Liver (tissue), 8 donors: ENCODE measurements at regions not wholly inside any gene's neighbourhood (a gene's known extent, or its start where the extent isn't known, plus 50 kb on each side); places are given as distances from the start of the nearest gene placed in this dataset.

Source experiments
- DNase-seq: peaks from one replicate; pipeline ENCODE4 v3.0.0-alpha.2; 2017; ENCODE audit warnings: low spot score
- H3K27ac ChIP-seq, 2 donors: one replicate each; pipeline ENCODE4 v1.7.0; 2013; ENCODE audit warnings: inconsistent platforms in 2 of 2, low read length in 2 of 2, control low read depth in 1 of 2, low read depth in 1 of 2, mild to moderate bottlenecking in 1 of 2
- H3K27me3 ChIP-seq, 4 donors: one replicate each; pipeline versions ENCODE4 v1.6.1 to v1.7.0; 2013; ENCODE audit warnings: low read length in 3 of 4, inconsistent platforms in 1 of 4, mild to moderate bottlenecking in 1 of 4, moderate library complexity in 1 of 4; ENCODE audit not compliant: control insufficient read depth in 4 of 4, insufficient read depth in 4 of 4
- H3K36me3 ChIP-seq, 4 donors: one replicate each; pipeline versions ENCODE4 v1.6.1 to v1.7.0; 2013; ENCODE audit warnings: low read length in 3 of 4, mild to moderate bottlenecking in 3 of 4, low read depth in 1 of 4, moderate library complexity in 1 of 4; ENCODE audit not compliant: control insufficient read depth in 4 of 4, insufficient read depth in 3 of 4
- H3K4me1 ChIP-seq, 4 donors: one replicate each; pipeline versions ENCODE4 v1.6.1 to v1.7.0; 2013; ENCODE audit warnings: low read length in 3 of 4, mild to moderate bottlenecking in 3 of 4, moderate library complexity in 1 of 4; ENCODE audit not compliant: control insufficient read depth in 4 of 4, insufficient read depth in 4 of 4
- H3K4me3 ChIP-seq, 3 donors: one replicate each; pipeline versions ENCODE4 v1.6.1 to v1.7.0; 2013; ENCODE audit warnings: low read length in 3 of 3, control low read depth in 1 of 3, low read depth in 1 of 3, mild to moderate bottlenecking in 1 of 3
- H3K9ac ChIP-seq, 2 donors: one replicate each; pipeline ENCODE4 v1.7.0; 2013; ENCODE audit warnings: low read length in 2 of 2, mild to moderate bottlenecking in 2 of 2, moderate library complexity in 2 of 2, control low read depth in 1 of 2, low read depth in 1 of 2
- H3K9me3 ChIP-seq, 4 donors: one replicate each; pipeline versions ENCODE4 v1.6.1 to v1.7.0; 2013; ENCODE audit warnings: low read length in 3 of 4; ENCODE audit not compliant: control insufficient read depth in 4 of 4
- CTCF ChIP-seq: fragments of 150-350 bp; IDR thresholded peaks from 2 replicates; pipeline ENCODE4 v1.5.1; 2017; ENCODE audit warnings: improper control_type of control experiment, low read depth, low read length; ENCODE audit not compliant: missing input control
- FOXA1 ChIP-seq: IDR thresholded peaks from 2 replicates; pipeline ENCODE4 v1.6.1; 2016; ENCODE audit warnings: antibody characterized with exemption
- FOXA2 ChIP-seq: IDR thresholded peaks from 2 replicates; pipeline ENCODE4 v1.6.1; 2016; ENCODE audit warnings: antibody characterized with exemption
- GABPA ChIP-seq, 2 donors: IDR thresholded peaks in 1 of 2; conservative IDR thresholded peaks in 1 of 2; 2 replicates each; pipeline ENCODE4 v1.6.1; 2016; ENCODE audit warnings: antibody characterized with exemption in 2 of 2, mild to moderate bottlenecking in 1 of 2, moderate library complexity in 1 of 2
- HNF4A ChIP-seq, 2 donors: conservative IDR thresholded peaks; 2 replicates each; pipeline ENCODE4 v1.6.1; 2016; ENCODE audit warnings: antibody characterized with exemption in 2 of 2, mild to moderate bottlenecking in 2 of 2
- HNF4G ChIP-seq: IDR thresholded peaks from 2 replicates; pipeline ENCODE4 v1.6.1; 2016; ENCODE audit warnings: antibody characterized with exemption
- NR2F2 ChIP-seq: IDR thresholded peaks from 2 replicates; pipeline ENCODE4 v1.6.1; 2016; ENCODE audit warnings: antibody characterized with exemption
- RAD21 ChIP-seq, 2 donors: IDR thresholded peaks; 2 replicates each; pipeline ENCODE4 v1.6.1; 2016; ENCODE audit warnings: antibody characterized with exemption in 2 of 2, mild to moderate bottlenecking in 2 of 2
- RXRA ChIP-seq, 2 donors: IDR thresholded peaks; 2 replicates each; pipeline ENCODE4 v1.6.1; 2017 to 2018; ENCODE audit warnings: antibody characterized with exemption in 2 of 2, mild to moderate bottlenecking in 1 of 2
- SP1 ChIP-seq: IDR thresholded peaks from 2 replicates; pipeline ENCODE4 v1.6.1; 2018; ENCODE audit warnings: antibody characterized with exemption, mild to moderate bottlenecking
- YY1 ChIP-seq: IDR thresholded peaks from 2 replicates; pipeline ENCODE4 v1.6.1; 2016; ENCODE audit warnings: antibody characterized with exemption, mild to moderate bottlenecking
- WGBS: extraction: QIAGEN DNeasy Blood & Tissue Kit; methylation state at CpG from one replicate; pipeline ENCODE4 v1.1.7; 2013; 5-methylcytosine and 5-hydroxymethylcytosine counted together
- TF ChIP-seq, protein P1 (sequence below): IDR thresholded peaks from 2 replicates; pipeline ENCODE4 v1.6.1; 2016; ENCODE audit warnings: antibody characterized with exemption
- TF ChIP-seq, protein P2 (sequence below): IDR thresholded peaks from 2 replicates; pipeline ENCODE4 v1.6.1; 2016; ENCODE audit warnings: antibody characterized with exemption
- TF ChIP-seq, protein P3 (sequence below): IDR thresholded peaks from 2 replicates; pipeline ENCODE4 v1.6.1; 2016; ENCODE audit warnings: antibody characterized with exemption, mild to moderate bottlenecking
- donor health status: healthy.
- donor health status: healthy.
- donor health status: healthy.
- donor health status: healthy.
- donor health status: healthy.

GRCh38 chr3:36147934-36148558, 232.3 kb upstream of the STAC start:
- 83% methylated on average over 11 of the region's 11 CpGs for WGBS

GRCh38 chr3:36149447-36149865, 230.8 kb upstream of the STAC start:
- Histone ChIP-seq H3K4me1 (no peaks in the 10 kb centered on the region), H3K36me3 (no peaks in the 10 kb centered on the region), H3K27ac (no peak overlapping the region), H3K9ac (no peak overlapping the region), H3K27me3 (no peaks in the 10 kb centered on the region), H3K9me3 (no peaks in the 10 kb centered on the region), H3K4me3 (no peak overlapping the region)
- TF ChIP-seq CTCF (no peak), HNF4A (conservative IDR thresholded peaks at IDR 0.05) (no peak), HNF4G (no peak), FOXA2 (no peak), FOXA1 (no peak), NR2F2 (no peak), YY1 (no peak), RXRA (IDR thresholded peaks at IDR 0.05) (no peak), GABPA (IDR thresholded peaks at IDR 0.05 in 1 of 2, conservative IDR thresholded peaks at IDR 0.05 in 1 of 2) (no peak), SP1 (no peak), RAD21 (IDR thresholded peaks at IDR 0.05) (no peak)
- TF ChIP-seq, protein P1, sequence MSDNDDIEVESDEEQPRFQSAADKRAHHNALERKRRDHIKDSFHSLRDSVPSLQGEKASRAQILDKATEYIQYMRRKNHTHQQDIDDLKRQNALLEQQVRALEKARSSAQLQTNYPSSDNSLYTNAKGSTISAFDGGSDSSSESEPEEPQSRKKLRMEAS: no peak
- TF ChIP-seq, protein P2, sequence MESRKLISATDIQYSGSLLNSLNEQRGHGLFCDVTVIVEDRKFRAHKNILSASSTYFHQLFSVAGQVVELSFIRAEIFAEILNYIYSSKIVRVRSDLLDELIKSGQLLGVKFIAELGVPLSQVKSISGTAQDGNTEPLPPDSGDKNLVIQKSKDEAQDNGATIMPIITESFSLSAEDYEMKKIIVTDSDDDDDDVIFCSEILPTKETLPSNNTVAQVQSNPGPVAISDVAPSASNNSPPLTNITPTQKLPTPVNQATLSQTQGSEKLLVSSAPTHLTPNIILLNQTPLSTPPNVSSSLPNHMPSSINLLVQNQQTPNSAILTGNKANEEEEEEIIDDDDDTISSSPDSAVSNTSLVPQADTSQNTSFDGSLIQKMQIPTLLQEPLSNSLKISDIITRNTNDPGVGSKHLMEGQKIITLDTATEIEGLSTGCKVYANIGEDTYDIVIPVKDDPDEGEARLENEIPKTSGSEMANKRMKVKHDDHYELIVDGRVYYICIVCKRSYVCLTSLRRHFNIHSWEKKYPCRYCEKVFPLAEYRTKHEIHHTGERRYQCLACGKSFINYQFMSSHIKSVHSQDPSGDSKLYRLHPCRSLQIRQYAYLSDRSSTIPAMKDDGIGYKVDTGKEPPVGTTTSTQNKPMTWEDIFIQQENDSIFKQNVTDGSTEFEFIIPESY: no peak
- TF ChIP-seq, protein P3, sequence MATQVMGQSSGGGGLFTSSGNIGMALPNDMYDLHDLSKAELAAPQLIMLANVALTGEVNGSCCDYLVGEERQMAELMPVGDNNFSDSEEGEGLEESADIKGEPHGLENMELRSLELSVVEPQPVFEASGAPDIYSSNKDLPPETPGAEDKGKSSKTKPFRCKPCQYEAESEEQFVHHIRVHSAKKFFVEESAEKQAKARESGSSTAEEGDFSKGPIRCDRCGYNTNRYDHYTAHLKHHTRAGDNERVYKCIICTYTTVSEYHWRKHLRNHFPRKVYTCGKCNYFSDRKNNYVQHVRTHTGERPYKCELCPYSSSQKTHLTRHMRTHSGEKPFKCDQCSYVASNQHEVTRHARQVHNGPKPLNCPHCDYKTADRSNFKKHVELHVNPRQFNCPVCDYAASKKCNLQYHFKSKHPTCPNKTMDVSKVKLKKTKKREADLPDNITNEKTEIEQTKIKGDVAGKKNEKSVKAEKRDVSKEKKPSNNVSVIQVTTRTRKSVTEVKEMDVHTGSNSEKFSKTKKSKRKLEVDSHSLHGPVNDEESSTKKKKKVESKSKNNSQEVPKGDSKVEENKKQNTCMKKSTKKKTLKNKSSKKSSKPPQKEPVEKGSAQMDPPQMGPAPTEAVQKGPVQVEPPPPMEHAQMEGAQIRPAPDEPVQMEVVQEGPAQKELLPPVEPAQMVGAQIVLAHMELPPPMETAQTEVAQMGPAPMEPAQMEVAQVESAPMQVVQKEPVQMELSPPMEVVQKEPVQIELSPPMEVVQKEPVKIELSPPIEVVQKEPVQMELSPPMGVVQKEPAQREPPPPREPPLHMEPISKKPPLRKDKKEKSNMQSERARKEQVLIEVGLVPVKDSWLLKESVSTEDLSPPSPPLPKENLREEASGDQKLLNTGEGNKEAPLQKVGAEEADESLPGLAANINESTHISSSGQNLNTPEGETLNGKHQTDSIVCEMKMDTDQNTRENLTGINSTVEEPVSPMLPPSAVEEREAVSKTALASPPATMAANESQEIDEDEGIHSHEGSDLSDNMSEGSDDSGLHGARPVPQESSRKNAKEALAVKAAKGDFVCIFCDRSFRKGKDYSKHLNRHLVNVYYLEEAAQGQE: no peak
- DNase-seq: no peak

More at GRCh38 chr3:36147934-36148558, 232.3 kb upstream of the STAC start:
- TF ChIP-seq, protein P1: no peak
- no peaks in the 10 kb centered on the region for H3K9me3 ChIP-seq
- H3K27me3 ChIP-seq: no peaks in the 10 kb centered on the region
- H3K4me1 ChIP-seq: no peaks in the 10 kb centered on the region
- H3K9ac ChIP-seq: no peak overlapping the region
- no peak overlapping the region for H3K4me3 ChIP-seq
- no peak for DNase-seq
- H3K27ac ChIP-seq: no peak overlapping the region
- no peaks in the 10 kb centered on the region for H3K36me3 ChIP-seq
